GM21515 (cell line): ENCODE measurements at regions not wholly inside any gene's neighbourhood (a gene's known extent, or its start where the extent isn't known, plus 50 kb on each side); places are given as distances from the start of the nearest gene placed in this dataset.
"Not testable (repeated sequence)": the region's sequence is repeated elsewhere in the genome, so short reads cannot be mapped to it uniquely, and the experiment has no call there.

Experiments
- ATAC-seq: cut with Tn5 transposase; IDR thresholded peaks from one replicate; pipeline ENCODE4 v1.9.1; 2021; ENCODE audit not compliant: unreplicated experiment

- ATAC-seq, result no peak
These were observed 376.1 kb downstream of the DLEU7 start for GRCh38 chr13:50467156-50468110.

- no peak for ATAC-seq
These were observed 374.4 kb downstream of the DLEU7 start for GRCh38 chr13:50468849-50469669.

- ATAC-seq, result not testable (repeated sequence)
These were observed 370.4 kb downstream of the DLEU7 start for GRCh38 chr13:50473050-50473449.

GRCh38 chr13:50474088-50474662 is 369.3 kb downstream of the DLEU7 start:
- no peak for ATAC-seq

GRCh38 chr13:50476577-50477285 is 366.8 kb downstream of the DLEU7 start:
- ATAC-seq, result no peak

GRCh38 chr13:50481936-50482335 is 361.6 kb downstream of the DLEU7 start:
- no peak for ATAC-seq

- ATAC-seq, result no peak
These were observed 360.1 kb downstream of the DLEU7 start for GRCh38 chr13:50483416-50483815.

GRCh38 chr13:50484472-50485113 is 358.9 kb downstream of the DLEU7 start:
- ATAC-seq, result no peak

GRCh38 chr13:50485979-50486935 is 357.2 kb downstream of the DLEU7 start:
- ATAC-seq, result no peak

GRCh38 chr13:50493683-50494082 is 349.8 kb downstream of the DLEU7 start:
- no peak for ATAC-seq

- ATAC-seq, result no peak
These were observed 349.4 kb downstream of the DLEU7 start for GRCh38 chr13:50494138-50494537.

GRCh38 chr13:50503212-50503611 is 340.3 kb downstream of the DLEU7 start:
- ATAC-seq, result not testable (repeated sequence)

GRCh38 chr13:50509167-50509566 is 334.3 kb downstream of the DLEU7 start:
- no peak for ATAC-seq

- no peak for ATAC-seq
These were observed 333.6 kb downstream of the DLEU7 start for GRCh38 chr13:50509771-50510441.

- ATAC-seq, result not testable (repeated sequence)
These were observed 332.5 kb downstream of the DLEU7 start for GRCh38 chr13:50510885-50511545.

GRCh38 chr13:50511877-50512341 is 331.6 kb downstream of the DLEU7 start:
- ATAC-seq, result peak; percentile 61

GRCh38 chr13:50512474-50513299 is 330.8 kb downstream of the DLEU7 start:
- ATAC-seq, result peak; percentile 93
